Gastrocnemius medialis (tissue), 4 donors: ENCODE measurements at regions not wholly inside any gene's neighbourhood (a gene's known extent, or its start where the extent isn't known, plus 50 kb on each side); places are given as distances from the start of the nearest gene placed in this dataset.

ENCODE experiments used
- ATAC-seq, 2 donors: fragments of 150-250 bp; one replicate each; pipeline ENCODE4 v1.9.1; 2016
- DNase-seq, 2 donors: peaks; one replicate each; pipeline ENCODE4 v3.0.0-alpha.2; 2019
- H3K27ac ChIP-seq, 4 donors: fragments of 200-600 bp; sonication (generic); 1 replicate in 1 of 4; 2 replicates in 3 of 4; pipeline ENCODE4 v1.5.1; 2016 to 2018; ENCODE audit warnings: mild to moderate bottlenecking in 2 of 4, moderate library complexity in 1 of 4
- H3K27me3 ChIP-seq, 3 donors: fragments of 200-600 bp; sonication (generic) in 2 of 3; 1 replicate in 1 of 3; 2 replicates in 2 of 3; pipeline versions ENCODE4 v1.5.1 to v1.6.0; 2016 to 2019; ENCODE audit warnings: mild to moderate bottlenecking in 1 of 3, moderate library complexity in 1 of 3
- H3K36me3 ChIP-seq, 2 donors: fragments of 200-600 bp; sonication (generic) in 1 of 2; one replicate each; pipeline ENCODE4 v1.5.1; 2017 to 2018
- H3K4me1 ChIP-seq, 2 donors: fragments of 200-600 bp; sonication (generic) in 1 of 2; one replicate each; pipeline ENCODE4 v1.5.1; 2016 to 2017; ENCODE audit warnings: mild to moderate bottlenecking in 2 of 2
- H3K4me3 ChIP-seq, 4 donors: fragments of 200-600 bp; sonication (generic) in 3 of 4; 1 replicate in 1 of 4; 2 replicates in 3 of 4; pipeline ENCODE4 v1.5.1; 2016 to 2019; ENCODE audit warnings: mild to moderate bottlenecking in 2 of 4
- H3K9me3 ChIP-seq, 3 donors: fragments of 200-600 bp; sonication (generic) in 2 of 3; 1 replicate in 1 of 3; 2 replicates in 2 of 3; pipeline ENCODE4 v1.5.1; 2016 to 2019
- CTCF ChIP-seq, 5 experiments: fragments of 450-650 bp in 3 of 5; fragments of 200-600 bp in 2 of 5; sonication (generic) in 2 of 5; IDR thresholded peaks in 4 of 5; conservative IDR thresholded peaks in 1 of 5; 1 replicate in 4 of 5; 2 replicates in 1 of 5; pipeline ENCODE4 v1.5.1; 2016 to 2019; ENCODE audit warnings: antibody characterized with exemption in 5 of 5, mild to moderate bottlenecking in 3 of 5, moderate library complexity in 3 of 5
- POLR2A ChIP-seq, 2 donors: fragments of 450-650 bp; IDR thresholded peaks; one replicate each; pipeline ENCODE4 v1.6.1; 2017; ENCODE audit warnings: antibody characterized with exemption in 2 of 2, mild to moderate bottlenecking in 2 of 2, moderate library complexity in 2 of 2
- in situ Hi-C, 4 donors: fragments of 200-750 bp; cut with MboI; loops; one replicate each; pipeline versions ENCODE4 v1.15.0 to v1.8.0; 2017; ENCODE audit warnings: low sequenced_read_pairs in 4 of 4
- intact Hi-C: fragments of 100-400 bp; cut with DNase I; formaldehyde crosslinking; loops from one replicate; pipeline ENCODE4 v1.15.1; 2023; ENCODE audit warnings: low total_unique reads

GRCh38 chr5:17434982-17435381, 63.0 kb upstream of the TAF11L2 start:
- H3K27me3 ChIP-seq: no peaks in the 10 kb centered on the region
- intact Hi-C loops (no loop called here), in situ Hi-C loops (no loop called here)
- H3K27ac ChIP-seq: no peak overlapping the region
- DNase-seq (no peak), ATAC-seq (no peak)
- no peaks in the 10 kb centered on the region for H3K36me3 ChIP-seq
- TF ChIP-seq CTCF (IDR thresholded peaks at IDR 0.05 in 4 of 5, conservative IDR thresholded peaks at IDR 0.05 in 1 of 5) (no peak), POLR2A (IDR thresholded peaks at IDR 0.05) (no peak)
- H3K4me1 ChIP-seq: no peaks in the 10 kb centered on the region
- no peaks in the 10 kb centered on the region for H3K9me3 ChIP-seq
- H3K4me3 ChIP-seq: no peak overlapping the region

- H3K27ac ChIP-seq: no peak overlapping the region
- intact Hi-C loops (no loop called here), in situ Hi-C loops (no loop called here)
- H3K9me3 ChIP-seq: no peaks in the 10 kb centered on the region
- no peaks in the 10 kb centered on the region for H3K36me3 ChIP-seq
- no peak for DNase-seq
- H3K4me1 ChIP-seq: no peaks in the 10 kb centered on the region
- no peak for ATAC-seq
- peak overlapping the region in 3 of 4 donors; percentile 9 to 43 (median 15) for H3K4me3 ChIP-seq
- no peaks in the 10 kb centered on the region for H3K27me3 ChIP-seq
- TF ChIP-seq CTCF (IDR thresholded peaks at IDR 0.05 in 4 of 5, conservative IDR thresholded peaks at IDR 0.05 in 1 of 5) (no peak), POLR2A (IDR thresholded peaks at IDR 0.05) (no peak)
Observed at GRCh38 chr5:17436350-17436749, 61.7 kb upstream of the TAF11L2 start.

GRCh38 chr5:17436761-17437221, 61.2 kb upstream of the TAF11L2 start:
- no peaks in the 10 kb centered on the region for H3K9me3 ChIP-seq
- H3K4me1 ChIP-seq: no peaks in the 10 kb centered on the region
- in situ Hi-C loops (no loop called here), intact Hi-C loops (no loop called here)
- H3K4me3 ChIP-seq: peak overlapping the region in 3 of 4 donors; percentile 9 to 43 (median 15)
- no peaks in the 10 kb centered on the region for H3K36me3 ChIP-seq
- ATAC-seq: no peak
- no peak overlapping the region for H3K27ac ChIP-seq
- DNase-seq: no peak
- H3K27me3 ChIP-seq: no peaks in the 10 kb centered on the region
- no peak for TF ChIP-seq POLR2A (IDR thresholded peaks at IDR 0.05)
- no peak for TF ChIP-seq CTCF (IDR thresholded peaks at IDR 0.05 in 4 of 5, conservative IDR thresholded peaks at IDR 0.05 in 1 of 5)

- DNase-seq (no peak), ATAC-seq (no peak)
- Histone ChIP-seq H3K4me1 (no peaks in the 10 kb centered on the region), H3K4me3 (no peak overlapping the region), H3K27me3 (no peaks in the 10 kb centered on the region), H3K36me3 (no peaks in the 10 kb centered on the region), H3K27ac (no peak overlapping the region), H3K9me3 (no peaks in the 10 kb centered on the region)
- intact Hi-C loops: no loop called here
- in situ Hi-C loops: no loop called here
- no peak for TF ChIP-seq CTCF (IDR thresholded peaks at IDR 0.05 in 4 of 5, conservative IDR thresholded peaks at IDR 0.05 in 1 of 5)
- TF ChIP-seq POLR2A (IDR thresholded peaks at IDR 0.05): no peak
Observed at GRCh38 chr5:17438027-17438426, 60.0 kb upstream of the TAF11L2 start.

GRCh38 chr5:17439956-17440355, 58.1 kb upstream of the TAF11L2 start:
- Histone ChIP-seq H3K36me3 (no peaks in the 10 kb centered on the region), H3K4me1 (no peaks in the 10 kb centered on the region), H3K27me3 (no peaks in the 10 kb centered on the region), H3K9me3 (no peaks in the 10 kb centered on the region), H3K27ac (no peak overlapping the region), H3K4me3 (no peak overlapping the region)
- TF ChIP-seq CTCF (IDR thresholded peaks at IDR 0.05 in 4 of 5, conservative IDR thresholded peaks at IDR 0.05 in 1 of 5) (no peak), POLR2A (IDR thresholded peaks at IDR 0.05) (no peak)
- DNase-seq: no peak
- in situ Hi-C loops: no loop called here
- intact Hi-C loops: no loop called here
- no peak for ATAC-seq
